ENCODE measurements at regions not wholly inside any gene's neighbourhood (a gene's known extent, or its start where the extent isn't known, plus 50 kb on each side); places are given as distances from the start of the nearest gene placed in this dataset.

GRCh38 chr4:129468624-129469023 is 372.7 kb downstream of the C4orf33 start:
- H3K4me1 ChIP-seq (ENCODE audit: insufficient read depth): no peaks in the 10 kb centered on the region
- H3K9me2 ChIP-seq (replicated peaks; ENCODE audit: insufficient read depth): no peaks in the 10 kb centered on the region
- H3K36me3 ChIP-seq (replicated peaks; ENCODE audit: insufficient read depth, low read depth): no peaks in the 10 kb centered on the region
- no peak overlapping the region for H3K4me3 ChIP-seq
- TF ChIP-seq CTCF (IDR thresholded peaks at IDR 0.05; ENCODE audit: poor library complexity): no peak
- no peak for TF ChIP-seq EZH2phosphoT487 (IDR thresholded peaks at IDR 0.05; ENCODE audit: low read depth, severe bottlenecking, unreplicated experiment)
- TF ChIP-seq EZH2 (IDR thresholded peaks at IDR 0.05; ENCODE audit: borderline replicate concordance): no peak
- no peaks in the 10 kb centered on the region for H3K27me3 ChIP-seq
- no peak for DNase-seq (ENCODE audit: low spot score)
- H3K9me3 ChIP-seq (ENCODE audit: low read depth): no peaks in the 10 kb centered on the region
- no peak overlapping the region for H3K27ac ChIP-seq
- WGBS (ENCODE audit: low lambda C conversion rate, missing lambda C conversion rate): 79% methylated on average over 1 of the region's 1 CpG
- H4K20me1 ChIP-seq (ENCODE audit: insufficient read depth, poor library complexity, severe bottlenecking): no peaks in the 10 kb centered on the region
- H3K79me2 ChIP-seq: no peaks in the 10 kb centered on the region
- H3K4me2 ChIP-seq: no peak overlapping the region
- no peak overlapping the region for H2AFZ ChIP-seq

GRCh38 chr4:129474698-129475097 is 378.7 kb downstream of the C4orf33 start:
- H3K4me2 ChIP-seq: no peak overlapping the region
- H3K4me1 ChIP-seq (ENCODE audit: insufficient read depth): no peaks in the 10 kb centered on the region
- no peaks in the 10 kb centered on the region for H3K9me3 ChIP-seq (ENCODE audit: low read depth)
- H3K36me3 ChIP-seq (replicated peaks; ENCODE audit: insufficient read depth, low read depth): no peaks in the 10 kb centered on the region
- no peaks in the 10 kb centered on the region for H3K79me2 ChIP-seq
- H3K4me3 ChIP-seq: no peak overlapping the region
- TF ChIP-seq EZH2phosphoT487 (IDR thresholded peaks at IDR 0.05; ENCODE audit: low read depth, severe bottlenecking, unreplicated experiment) (no peak), CTCF (IDR thresholded peaks at IDR 0.05; ENCODE audit: poor library complexity) (no peak), EZH2 (IDR thresholded peaks at IDR 0.05; ENCODE audit: borderline replicate concordance) (no peak)
- H2AFZ ChIP-seq: no peak overlapping the region
- 68% methylated on average over 4 of the region's 4 CpGs for WGBS (ENCODE audit: low lambda C conversion rate, missing lambda C conversion rate)
- H4K20me1 ChIP-seq (ENCODE audit: insufficient read depth, poor library complexity, severe bottlenecking): no peaks in the 10 kb centered on the region
- H3K9me2 ChIP-seq (replicated peaks; ENCODE audit: insufficient read depth): no peaks in the 10 kb centered on the region
- no peak for DNase-seq (ENCODE audit: low spot score)
- H3K27me3 ChIP-seq: no peaks in the 10 kb centered on the region
- no peak overlapping the region for H3K27ac ChIP-seq

DNA sequence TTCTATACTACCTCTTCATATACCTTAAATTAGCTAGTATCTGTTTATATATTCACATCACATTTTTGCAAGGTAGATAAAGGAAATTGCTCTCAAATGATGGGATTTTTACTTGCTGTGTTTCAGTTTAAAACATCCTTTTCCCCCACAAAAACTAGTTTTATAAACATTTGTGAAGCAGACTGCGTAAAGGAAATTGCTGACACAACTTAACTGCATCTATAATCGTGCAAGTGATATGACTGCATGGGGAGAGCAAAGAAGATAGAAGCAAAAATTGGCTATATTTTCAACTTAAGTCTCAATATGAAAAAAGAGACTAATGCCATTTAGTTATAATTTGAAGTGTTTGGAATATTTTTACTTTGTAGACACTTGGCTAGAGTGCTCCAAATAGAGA is 385.2 kb downstream of the C4orf33 start:
- H3K79me2 ChIP-seq: no peaks in the 10 kb centered on the region
- H2AFZ ChIP-seq: no peak overlapping the region
- no peak for TF ChIP-seq EZH2 (IDR thresholded peaks at IDR 0.05; ENCODE audit: borderline replicate concordance)
- TF ChIP-seq EZH2phosphoT487 (IDR thresholded peaks at IDR 0.05; ENCODE audit: low read depth, severe bottlenecking, unreplicated experiment): no peak
- no peak for TF ChIP-seq CTCF (IDR thresholded peaks at IDR 0.05; ENCODE audit: poor library complexity)
- H3K36me3 ChIP-seq (replicated peaks; ENCODE audit: insufficient read depth, low read depth): no peaks in the 10 kb centered on the region
- no peak overlapping the region for H3K27ac ChIP-seq
- H3K27me3 ChIP-seq: no peaks in the 10 kb centered on the region
- WGBS (ENCODE audit: low lambda C conversion rate, missing lambda C conversion rate): 62% methylated on average over 2 of the region's 2 CpGs
- H3K4me1 ChIP-seq (ENCODE audit: insufficient read depth): no peaks in the 10 kb centered on the region
- H3K9me3 ChIP-seq (ENCODE audit: low read depth): no peaks in the 10 kb centered on the region
- no peak overlapping the region for H3K4me3 ChIP-seq
- no peaks in the 10 kb centered on the region for H4K20me1 ChIP-seq (ENCODE audit: insufficient read depth, poor library complexity, severe bottlenecking)
- no peak for DNase-seq (ENCODE audit: low spot score)
- no peaks in the 10 kb centered on the region for H3K9me2 ChIP-seq (replicated peaks; ENCODE audit: insufficient read depth)
- H3K4me2 ChIP-seq: no peak overlapping the region

DNA sequence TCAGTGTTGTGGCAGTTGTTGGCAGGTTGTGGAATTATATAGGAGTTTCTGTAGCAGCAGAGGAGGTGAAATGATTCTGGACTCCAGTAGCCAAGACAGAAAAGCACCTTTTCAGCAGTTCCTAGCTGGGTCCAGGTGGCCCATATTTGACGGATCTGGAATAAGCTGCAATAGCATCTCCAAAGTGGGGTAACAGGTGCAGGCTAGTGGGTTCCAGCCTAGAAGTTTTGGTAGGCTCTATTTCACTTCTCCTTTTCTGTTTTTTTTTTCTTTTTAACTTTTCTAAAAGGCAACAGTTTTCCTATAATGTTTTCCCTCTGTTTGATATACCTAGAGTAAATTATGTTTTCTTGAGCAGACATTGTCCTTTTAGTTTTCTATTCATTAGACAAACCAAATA is 392.5 kb downstream of the C4orf33 start:
- Histone ChIP-seq H3K9me2 (replicated peaks; ENCODE audit: insufficient read depth) (no peaks in the 10 kb centered on the region), H3K36me3 (replicated peaks; ENCODE audit: insufficient read depth, low read depth) (no peaks in the 10 kb centered on the region), H3K4me3 (no peak overlapping the region), H4K20me1 (ENCODE audit: insufficient read depth, poor library complexity, severe bottlenecking) (no peaks in the 10 kb centered on the region), H2AFZ (no peak overlapping the region), H3K4me1 (ENCODE audit: insufficient read depth) (no peaks in the 10 kb centered on the region), H3K4me2 (no peak overlapping the region), H3K79me2 (no peaks in the 10 kb centered on the region), H3K27ac (no peak overlapping the region), H3K27me3 (no peaks in the 10 kb centered on the region), H3K9me3 (ENCODE audit: low read depth) (no peaks in the 10 kb centered on the region)
- 93% methylated on average over 1 of the region's 1 CpG for WGBS (ENCODE audit: low lambda C conversion rate, missing lambda C conversion rate)
- TF ChIP-seq EZH2 (IDR thresholded peaks at IDR 0.05; ENCODE audit: borderline replicate concordance): no peak
- no peak for TF ChIP-seq EZH2phosphoT487 (IDR thresholded peaks at IDR 0.05; ENCODE audit: low read depth, severe bottlenecking, unreplicated experiment)
- no peak for TF ChIP-seq CTCF (IDR thresholded peaks at IDR 0.05; ENCODE audit: poor library complexity)
- DNase-seq (ENCODE audit: low spot score): no peak

Measured in hepatocyte (in vitro differentiated cells).